Cardiac muscle cell (in vitro differentiated cells and primary cell): ENCODE measurements at regions not wholly inside any gene's neighbourhood (a gene's known extent, or its start where the extent isn't known, plus 50 kb on each side); places are given as distances from the start of the nearest gene placed in this dataset.
A peak's percentile ranks its signal among the peaks of the same experiment; 100 is the strongest.

ENCODE experiments used
- DNase-seq, 2 donors: peaks; one replicate each; pipeline versions ENCODE4 v3.0.0 to v3.0.0-alpha.2; 2010 to 2017; ENCODE audit warnings: low read depth in 1 of 2, low spot score in 1 of 2
- H3K27ac ChIP-seq: fragments of 200-600 bp; sonication (generic); 2 replicates; pipeline ENCODE4 v1.5.1; 2016
- H3K27me3 ChIP-seq: fragments of 200-600 bp; sonication (generic); 2 replicates; pipeline ENCODE4 v1.6.0; 2016; ENCODE audit warnings: control low read depth
- H3K36me3 ChIP-seq: fragments of 200-600 bp; sonication (generic); 2 replicates; pipeline ENCODE4 v1.5.1; 2016; ENCODE audit warnings: control low read depth
- H3K4me1 ChIP-seq: fragments of 200-600 bp; sonication (generic); 2 replicates; pipeline ENCODE4 v1.8.1; 2017; ENCODE audit warnings: low read depth, mild to moderate bottlenecking, mixed run types
- H3K4me3 ChIP-seq: fragments of 200-600 bp; sonication (generic); 2 replicates; pipeline ENCODE4 v1.5.1; 2016; ENCODE audit warnings: mild to moderate bottlenecking
- H3K9me3 ChIP-seq: fragments of 200-600 bp; sonication (generic); 2 replicates; pipeline ENCODE4 v1.5.1; 2017; ENCODE audit warnings: low read depth, mild to moderate bottlenecking, control low read depth
- TF ChIP-seq, protein P1 (sequence below): IDR thresholded peaks from 2 replicates; pipeline ENCODE4 v1.5.1; 2012; ENCODE audit warnings: low read depth, mild to moderate bottlenecking, low read length

DNA sequence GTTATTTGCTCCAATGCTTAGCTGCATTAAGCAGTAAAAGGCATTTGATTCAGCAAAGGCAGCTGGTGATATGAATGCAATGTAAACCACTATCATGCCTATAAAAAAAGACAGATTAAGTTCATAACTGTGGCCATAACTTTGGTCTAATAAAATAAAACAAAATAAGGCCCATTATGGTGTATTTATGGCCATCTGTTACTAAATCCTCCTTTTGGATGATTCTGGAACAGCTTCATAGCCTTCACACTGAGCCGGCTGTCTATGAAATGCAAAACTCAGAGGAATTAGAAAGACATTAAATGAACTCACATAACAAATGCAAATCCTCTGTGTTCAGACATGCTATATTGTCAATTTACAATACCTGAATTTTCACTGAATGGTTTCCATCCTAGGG lies 223.7 kb upstream of the FAT4 start:
- no peak overlapping the region for H3K4me3 ChIP-seq
- H3K27ac ChIP-seq: no peak overlapping the region
- no peaks in the 10 kb centered on the region for H3K4me1 ChIP-seq
- no peak for DNase-seq
- TF ChIP-seq, protein P1, sequence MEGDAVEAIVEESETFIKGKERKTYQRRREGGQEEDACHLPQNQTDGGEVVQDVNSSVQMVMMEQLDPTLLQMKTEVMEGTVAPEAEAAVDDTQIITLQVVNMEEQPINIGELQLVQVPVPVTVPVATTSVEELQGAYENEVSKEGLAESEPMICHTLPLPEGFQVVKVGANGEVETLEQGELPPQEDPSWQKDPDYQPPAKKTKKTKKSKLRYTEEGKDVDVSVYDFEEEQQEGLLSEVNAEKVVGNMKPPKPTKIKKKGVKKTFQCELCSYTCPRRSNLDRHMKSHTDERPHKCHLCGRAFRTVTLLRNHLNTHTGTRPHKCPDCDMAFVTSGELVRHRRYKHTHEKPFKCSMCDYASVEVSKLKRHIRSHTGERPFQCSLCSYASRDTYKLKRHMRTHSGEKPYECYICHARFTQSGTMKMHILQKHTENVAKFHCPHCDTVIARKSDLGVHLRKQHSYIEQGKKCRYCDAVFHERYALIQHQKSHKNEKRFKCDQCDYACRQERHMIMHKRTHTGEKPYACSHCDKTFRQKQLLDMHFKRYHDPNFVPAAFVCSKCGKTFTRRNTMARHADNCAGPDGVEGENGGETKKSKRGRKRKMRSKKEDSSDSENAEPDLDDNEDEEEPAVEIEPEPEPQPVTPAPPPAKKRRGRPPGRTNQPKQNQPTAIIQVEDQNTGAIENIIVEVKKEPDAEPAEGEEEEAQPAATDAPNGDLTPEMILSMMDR: no peak
- H3K36me3 ChIP-seq: no peaks in the 10 kb centered on the region
- H3K27me3 ChIP-seq: no peaks in the 10 kb centered on the region
- no peaks in the 10 kb centered on the region for H3K9me3 ChIP-seq

DNA sequence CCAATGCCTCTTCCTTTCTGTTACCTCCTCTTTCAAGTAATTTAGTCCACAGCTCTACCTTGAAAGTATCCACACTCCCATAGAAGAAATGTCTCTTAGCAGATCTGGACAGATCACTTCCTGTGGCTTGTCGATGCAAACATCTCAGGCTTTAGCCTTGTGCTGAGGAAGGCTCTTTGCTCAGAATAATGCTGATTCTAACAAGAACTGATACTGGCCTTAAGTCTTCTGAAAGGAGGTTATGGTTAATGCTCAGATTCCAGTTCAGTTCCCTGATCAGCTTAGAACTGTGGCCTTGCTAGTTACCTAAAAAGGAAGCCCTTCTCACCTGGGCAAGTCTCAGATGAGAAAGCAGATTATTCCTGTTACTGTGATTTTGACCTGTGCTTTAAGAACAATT lies 230.1 kb upstream of the FAT4 start:
- H3K4me1 ChIP-seq: no peaks in the 10 kb centered on the region
- H3K27me3 ChIP-seq: no peaks in the 10 kb centered on the region
- no peaks in the 10 kb centered on the region for H3K36me3 ChIP-seq
- H3K9me3 ChIP-seq: no peaks in the 10 kb centered on the region
- no peak overlapping the region for H3K27ac ChIP-seq
- TF ChIP-seq, protein P1: no peak
- DNase-seq: no peak
- H3K4me3 ChIP-seq: no peak overlapping the region

DNA sequence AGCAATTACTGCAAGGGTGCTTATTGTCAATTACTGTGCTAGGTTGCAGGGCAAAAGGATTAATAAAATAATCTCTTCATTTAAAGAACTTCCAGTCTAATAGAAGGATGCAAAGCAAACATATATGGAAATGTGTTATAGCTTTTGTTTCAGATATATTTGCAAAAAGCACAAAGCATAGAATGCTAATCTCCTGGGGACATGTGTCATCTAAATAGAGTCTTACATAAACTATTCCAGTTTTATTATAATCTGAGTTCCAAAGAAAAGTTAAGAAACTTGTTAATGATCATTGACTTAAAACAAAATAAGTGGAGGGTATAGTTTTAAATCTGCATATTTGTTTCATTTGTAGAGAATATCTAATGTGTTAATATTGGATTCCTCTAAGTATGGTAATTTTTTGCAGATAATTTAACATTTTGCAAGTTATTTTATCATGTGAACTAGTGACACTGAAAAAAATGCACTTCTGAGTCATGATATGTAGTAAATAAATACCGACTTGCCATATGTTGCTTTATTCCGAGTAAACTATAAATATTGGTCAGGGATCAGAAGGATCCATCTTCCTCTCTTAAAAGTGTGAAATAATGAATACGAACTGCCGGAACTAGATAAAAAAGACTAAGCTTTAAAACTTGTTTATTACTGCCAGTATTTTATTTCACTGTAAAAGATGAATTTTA lies 231.9 kb upstream of the FAT4 start:
- Histone ChIP-seq H3K9me3 (no peaks in the 10 kb centered on the region), H3K27me3 (no peaks in the 10 kb centered on the region), H3K4me3 (no peak overlapping the region), H3K36me3 (no peaks in the 10 kb centered on the region), H3K27ac (no peak overlapping the region), H3K4me1 (no peaks in the 10 kb centered on the region)
- TF ChIP-seq, protein P1: no peak
- DNase-seq: no peak

DNA sequence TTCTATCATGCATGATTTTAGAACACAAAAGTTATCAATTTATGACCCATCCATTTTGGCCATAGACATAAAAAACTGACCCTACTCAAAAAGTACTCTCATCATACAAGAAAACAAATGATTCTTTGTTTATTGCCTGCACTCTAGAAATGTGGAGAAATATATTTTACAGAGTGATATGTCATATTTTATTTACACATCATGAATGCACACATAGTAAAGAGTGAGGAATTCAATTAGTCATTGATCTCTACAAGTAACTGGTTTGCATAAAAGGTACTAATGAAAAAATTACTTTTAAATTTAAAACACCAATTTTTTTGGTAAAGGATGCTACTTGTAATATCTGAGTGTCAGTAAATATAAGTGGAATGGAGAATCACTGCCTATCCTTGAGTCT lies 242.5 kb upstream of the FAT4 start:
- TF ChIP-seq, protein P1: no peak
- Histone ChIP-seq H3K27ac (no peak overlapping the region), H3K4me1 (peaks cover 10% of the 10 kb centered on the region), H3K27me3 (no peaks in the 10 kb centered on the region), H3K4me3 (no peak overlapping the region), H3K9me3 (no peaks in the 10 kb centered on the region), H3K36me3 (no peaks in the 10 kb centered on the region)
- no peak for DNase-seq

DNA sequence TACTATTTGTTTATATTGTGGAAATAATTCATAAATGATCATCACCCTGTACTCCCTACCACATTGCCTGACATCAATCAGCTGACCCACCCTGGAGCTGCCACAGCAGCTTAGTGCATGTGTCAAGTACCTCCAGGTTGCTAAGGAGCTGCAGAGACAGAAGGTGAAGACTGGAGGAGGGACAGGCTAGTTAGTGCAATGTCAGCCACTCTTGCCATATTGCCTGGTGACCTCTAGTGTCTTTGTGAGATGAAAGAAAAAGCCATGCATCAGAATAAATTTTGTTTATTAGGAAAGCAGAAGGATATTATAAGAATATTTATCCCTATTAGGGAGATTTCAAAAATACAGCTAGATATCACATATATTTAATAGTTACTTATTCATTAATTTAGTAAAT lies 243.9 kb upstream of the FAT4 start:
- Histone ChIP-seq H3K4me3 (no peak overlapping the region), H3K9me3 (no peaks in the 10 kb centered on the region), H3K36me3 (no peaks in the 10 kb centered on the region), H3K27me3 (no peaks in the 10 kb centered on the region), H3K4me1 (peaks cover 10% of the 10 kb centered on the region), H3K27ac (no peak overlapping the region)
- DNase-seq: peak in 1 of 2 donors; percentile 70
- TF ChIP-seq, protein P1: no peak
